BE2C (cell line): ENCODE measurements at regions not wholly inside any gene's neighbourhood (a gene's known extent, or its start where the extent isn't known, plus 50 kb on each side); places are given as distances from the start of the nearest gene placed in this dataset.

ENCODE experiments used
- DNase-seq: peaks from one replicate; pipeline ENCODE4 v3.0.0-alpha.2; 2020
- H3K27me3 ChIP-seq: fragments of 250-450 bp; sonication (Bioruptor Pico); 2 replicates; pipeline ENCODE4 v1.5.1; 2020; ENCODE audit warnings: mild to moderate bottlenecking
- H3K36me3 ChIP-seq: fragments of 250-450 bp; sonication (Bioruptor Pico); 2 replicates; pipeline ENCODE4 v1.5.1; 2020; ENCODE audit warnings: mild to moderate bottlenecking
- H3K4me1 ChIP-seq: fragments of 250-450 bp; sonication (Bioruptor Pico); 2 replicates; pipeline ENCODE4 v1.5.1; 2020
- H3K4me3 ChIP-seq: 2 replicates; pipeline ENCODE4 v1.5.1; 2011; ENCODE audit warnings: low read depth, low read length
- H3K9me3 ChIP-seq: fragments of 250-450 bp; sonication (Bioruptor Pico); 2 replicates; pipeline ENCODE4 v1.5.1; 2020
- CTCF ChIP-seq: IDR thresholded peaks from 2 replicates; pipeline ENCODE4 v1.5.1; 2012; ENCODE audit warnings: mild to moderate bottlenecking, low read depth, low read length

- Histone ChIP-seq H3K27me3 (no peaks in the 10 kb centered on the region), H3K4me1 (no peaks in the 10 kb centered on the region), H3K4me3 (no peak overlapping the region), H3K9me3 (no peaks in the 10 kb centered on the region), H3K36me3 (no peaks in the 10 kb centered on the region)
- no peak for TF ChIP-seq CTCF
- DNase-seq: no peak
Observed at GRCh38 chr5:155676967-155677366, 650.0 kb upstream of the SGCD start.

DNA sequence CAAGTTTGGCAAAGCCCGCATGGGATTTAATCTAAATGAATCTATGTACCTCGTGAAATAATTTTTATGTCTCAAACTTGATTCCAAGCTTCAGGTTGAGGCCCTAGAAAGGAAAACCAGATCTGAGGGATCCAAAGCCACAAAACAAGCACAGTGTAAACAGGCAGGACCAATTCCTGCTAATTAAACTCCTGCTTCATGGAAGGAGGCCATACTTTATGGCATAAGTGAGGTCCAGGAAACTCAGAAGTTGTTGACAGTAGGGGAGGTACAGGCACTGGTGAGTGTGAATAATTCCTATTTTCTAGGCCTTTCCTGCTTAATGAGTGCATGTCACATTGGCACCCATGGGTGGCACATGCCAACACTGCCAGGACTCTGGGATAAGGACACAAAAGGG, 648.6 kb upstream of the SGCD start:
- TF ChIP-seq CTCF: no peak
- no peak for DNase-seq
- H3K27me3 ChIP-seq: no peaks in the 10 kb centered on the region
- no peaks in the 10 kb centered on the region for H3K36me3 ChIP-seq
- H3K9me3 ChIP-seq: no peaks in the 10 kb centered on the region
- H3K4me1 ChIP-seq: no peaks in the 10 kb centered on the region
- no peak overlapping the region for H3K4me3 ChIP-seq

DNA sequence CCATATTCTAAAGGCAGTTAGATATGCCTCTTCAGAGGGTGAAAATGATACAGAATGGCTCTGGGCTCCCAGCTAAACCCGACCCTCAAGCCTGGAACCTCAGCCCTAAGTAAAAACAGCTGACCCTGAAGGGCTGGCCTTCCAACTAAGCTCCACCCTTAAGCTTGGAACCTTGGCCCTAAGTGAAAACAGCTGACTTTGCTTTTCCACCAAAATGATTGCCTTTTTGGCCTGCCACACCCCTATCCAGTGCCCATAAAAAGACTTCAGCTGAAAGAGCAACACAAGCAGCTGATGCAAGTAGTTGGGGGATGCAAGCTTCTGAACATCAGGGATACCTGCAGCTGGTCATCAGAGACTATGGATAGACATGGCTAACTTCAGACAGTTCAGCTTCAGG, 647.4 kb upstream of the SGCD start:
- no peaks in the 10 kb centered on the region; the same call in 1 of the 2 replicates for H3K9me3 ChIP-seq
- TF ChIP-seq CTCF: no peak
- H3K4me3 ChIP-seq: no peak overlapping the region
- no peaks in the 10 kb centered on the region for H3K36me3 ChIP-seq
- H3K4me1 ChIP-seq: no peaks in the 10 kb centered on the region
- H3K27me3 ChIP-seq: no peaks in the 10 kb centered on the region
- DNase-seq: no peak

DNA sequence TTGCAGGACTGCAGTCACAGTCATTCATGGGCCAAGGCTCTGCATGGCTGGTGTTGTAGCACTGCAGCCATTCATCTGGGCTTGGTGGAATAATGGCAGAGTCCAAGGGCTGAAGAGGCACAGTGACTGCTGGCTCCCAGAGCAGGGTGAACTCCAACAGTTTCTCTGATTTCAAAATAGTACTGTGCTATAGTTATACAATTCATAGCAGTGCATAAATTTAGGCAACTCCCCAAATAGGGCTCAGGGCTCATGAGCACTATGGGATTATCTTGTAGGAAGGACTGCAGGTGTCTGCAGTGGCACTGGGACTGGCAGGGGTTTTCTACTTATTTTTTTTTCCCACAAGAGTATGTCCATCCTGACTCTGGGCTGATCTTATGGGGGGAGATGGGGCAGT, 642.5 kb upstream of the SGCD start:
- no peak for DNase-seq
- Histone ChIP-seq H3K36me3 (no peaks in the 10 kb centered on the region), H3K27me3 (no peaks in the 10 kb centered on the region), H3K4me1 (no peaks in the 10 kb centered on the region), H3K9me3 (no peaks in the 10 kb centered on the region; the same call in 1 of the 2 replicates), H3K4me3 (no peak overlapping the region)
- no peak for TF ChIP-seq CTCF

- no peak for TF ChIP-seq CTCF
- no peak overlapping the region for H3K4me3 ChIP-seq
- no peaks in the 10 kb centered on the region; the same call in 1 of the 2 replicates for H3K9me3 ChIP-seq
- no peaks in the 10 kb centered on the region for H3K4me1 ChIP-seq
- H3K36me3 ChIP-seq: no peaks in the 10 kb centered on the region
- DNase-seq: no peak
- H3K27me3 ChIP-seq: no peaks in the 10 kb centered on the region
Observed at GRCh38 chr5:155686131-155686530, 640.8 kb upstream of the SGCD start.

- Histone ChIP-seq H3K36me3 (no peaks in the 10 kb centered on the region), H3K9me3 (no peaks in the 10 kb centered on the region), H3K4me1 (no peaks in the 10 kb centered on the region), H3K4me3 (no peak overlapping the region), H3K27me3 (no peaks in the 10 kb centered on the region)
- no peak for DNase-seq
- no peak for TF ChIP-seq CTCF
Observed at GRCh38 chr5:155689406-155689805, 637.6 kb upstream of the SGCD start.
